Caco-2 (cell line): ENCODE measurements at regions not wholly inside any gene's neighbourhood (a gene's known extent, or its start where the extent isn't known, plus 50 kb on each side); places are given as distances from the start of the nearest gene placed in this dataset.

Experiments
- BruUV-seq: library from RNA; stranded (reverse); fragments of 400-500 nt; replicated peaks from 2 replicates; lab custom pipeline; 2021; lab: Mats Ljungman, UMichigan
- CTCF ChIA-PET: fragments of 300-600 bp; sonication (Branson Sonifier 250); formaldehyde crosslinking; loops from one replicate; lab custom pipeline; 2022; ENCODE audit warnings: antibody characterized with exemption; lab: Charles Lee
- POLR2A ChIA-PET: fragments of 300-600 bp; sonication (Branson Sonifier 250); formaldehyde crosslinking; loops from one replicate; lab custom pipeline; 2022; ENCODE audit warnings: antibody characterized with exemption; lab: Charles Lee
- DNase-seq, 2 experiments: peaks; one replicate each; pipeline versions ENCODE4 v3.0.0 to v3.0.0-alpha.2; 2020 to 2022
- H3K27me3 ChIP-seq: replicated peaks from 2 replicates; pipeline ENCODE4 v1.6.0; 2011; ENCODE audit warnings: low read length; ENCODE audit not compliant: control insufficient read depth, insufficient read depth
- H3K36me3 ChIP-seq: 2 replicates; pipeline ENCODE4 v1.5.1; 2011; ENCODE audit warnings: low read length; ENCODE audit not compliant: control insufficient read depth, insufficient read depth
- H3K4me1 ChIP-seq: fragments of 250-450 bp; sonication (Bioruptor Pico); 2 replicates; pipeline ENCODE4 v1.5.1; 2020; ENCODE audit warnings: mild to moderate bottlenecking
- H3K4me3 ChIP-seq: 2 replicates; pipeline ENCODE4 v1.5.1; 2011; ENCODE audit warnings: low read depth, mild to moderate bottlenecking, control low read depth, low read length
- H3K9me3 ChIP-seq: fragments of 250-450 bp; sonication (Bioruptor Pico); 2 replicates; pipeline ENCODE4 v1.5.1; 2020; ENCODE audit warnings: mild to moderate bottlenecking, moderate library complexity
- H3K27ac Mint-ChIP-seq: one replicate; pipeline ENCODE4 v1.8.0; 2022; ENCODE audit warnings: mixed read lengths; ENCODE audit not compliant: unreplicated experiment
- H3K27me3 Mint-ChIP-seq: one replicate; pipeline ENCODE4 v1.8.0; 2022; ENCODE audit warnings: mixed read lengths; ENCODE audit not compliant: insufficient read depth, unreplicated experiment
- H3K36me3 Mint-ChIP-seq: one replicate; pipeline ENCODE4 v1.8.0; 2022; ENCODE audit warnings: mild to moderate bottlenecking, mixed read lengths; ENCODE audit not compliant: insufficient read depth, unreplicated experiment
- H3K4me1 Mint-ChIP-seq: one replicate; pipeline ENCODE4 v1.8.0; 2022; ENCODE audit warnings: low read depth, mixed read lengths; ENCODE audit not compliant: unreplicated experiment
- H3K4me3 Mint-ChIP-seq: one replicate; pipeline ENCODE4 v1.8.0; 2022; ENCODE audit warnings: mild to moderate bottlenecking, moderate library complexity, mixed read lengths; ENCODE audit not compliant: unreplicated experiment
- H3K9me3 Mint-ChIP-seq: one replicate; pipeline ENCODE4 v1.8.0; 2022; ENCODE audit warnings: mixed read lengths; ENCODE audit not compliant: unreplicated experiment
- CTCF ChIP-seq, 2 experiments: fragments of 200-600 bp in 1 of 2; IDR thresholded peaks; 1 replicate in 1 of 2; 2 replicates in 1 of 2; pipeline versions ENCODE4 v1.5.1 to v1.8.0; 2011 to 2022; ENCODE audit warnings: antibody characterized with exemption in 1 of 2, control low read depth in 1 of 2, inconsistent platforms in 1 of 2, low read depth in 1 of 2, low read length in 1 of 2, mild to moderate bottlenecking in 1 of 2, moderate library complexity in 1 of 2; ENCODE audit not compliant: insufficient read depth in 1 of 2, severe bottlenecking in 1 of 2, unreplicated experiment in 1 of 2
- intact Hi-C: fragments of 100-400 bp; cut with micrococcal nuclease; formaldehyde crosslinking; loops from one replicate; pipeline ENCODE4 v1.10.0; 2022; ENCODE audit not compliant: unreplicated experiment

GRCh38 chr5:12204761-12205160, 300.5 kb upstream of the CTNND2 start:
- H3K36me3 ChIP-seq, result no peaks in the 10 kb centered on the region
- ChIA-PET POLR2A (no interaction called here), CTCF (no interaction called here)
- Mint-ChIP-seq H3K36me3 (no peaks in the 10 kb centered on the region), H3K27ac (no peak overlapping the region), H3K27me3 (no peaks in the 10 kb centered on the region), H3K9me3 (no peaks in the 10 kb centered on the region), H3K4me3 (no peak overlapping the region), H3K4me1 (no peaks in the 10 kb centered on the region)
- no peaks in the 10 kb centered on the region for H3K4me1 ChIP-seq
- H3K9me3 ChIP-seq, result no peaks in the 10 kb centered on the region; the same call in 1 of the 2 replicates
- no TSS peak for BruUV-seq
- intact Hi-C loops, result no loop called here
- TF ChIP-seq CTCF (IDR thresholded peaks at IDR 0.05; ENCODE audit: insufficient read depth in 1 of 2, low read depth in 1 of 2, low read length in 1 of 2, severe bottlenecking in 1 of 2, unreplicated experiment in 1 of 2), result no peak
- no peaks in the 10 kb centered on the region for H3K27me3 ChIP-seq
- H3K4me3 ChIP-seq, result no peak overlapping the region
- no peak for DNase-seq

- no peaks in the 10 kb centered on the region for H3K36me3 Mint-ChIP-seq
- ChIA-PET POLR2A (no interaction called here), CTCF (no interaction called here)
- no peak for DNase-seq
- H3K27me3 ChIP-seq, result no peaks in the 10 kb centered on the region
- H3K4me1 Mint-ChIP-seq, result no peaks in the 10 kb centered on the region
- H3K9me3 Mint-ChIP-seq, result no peaks in the 10 kb centered on the region
- no peak overlapping the region for H3K4me3 ChIP-seq
- no peak for TF ChIP-seq CTCF (IDR thresholded peaks at IDR 0.05; ENCODE audit: insufficient read depth in 1 of 2, low read depth in 1 of 2, low read length in 1 of 2, severe bottlenecking in 1 of 2, unreplicated experiment in 1 of 2)
- BruUV-seq, result no TSS peak
- intact Hi-C loops, result no loop called here
- H3K27ac Mint-ChIP-seq, result no peak overlapping the region
- H3K27me3 Mint-ChIP-seq, result no peaks in the 10 kb centered on the region
- H3K4me3 Mint-ChIP-seq, result no peak overlapping the region
- H3K4me1 ChIP-seq, result no peaks in the 10 kb centered on the region
- no peaks in the 10 kb centered on the region for H3K9me3 ChIP-seq
- no peaks in the 10 kb centered on the region for H3K36me3 ChIP-seq
Observed at GRCh38 chr5:12193536-12193935, 289.3 kb upstream of the CTNND2 start.

GRCh38 chr5:12183003-12183402, 278.8 kb upstream of the CTNND2 start:
- BruUV-seq, result no TSS peak
- H3K4me1 ChIP-seq, result no peaks in the 10 kb centered on the region
- ChIA-PET POLR2A (no interaction called here), CTCF (no interaction called here)
- H3K27me3 Mint-ChIP-seq, result no peaks in the 10 kb centered on the region
- no peak for TF ChIP-seq CTCF (IDR thresholded peaks at IDR 0.05; ENCODE audit: insufficient read depth in 1 of 2, low read depth in 1 of 2, low read length in 1 of 2, severe bottlenecking in 1 of 2, unreplicated experiment in 1 of 2)
- no peaks in the 10 kb centered on the region for H3K9me3 ChIP-seq
- no peaks in the 10 kb centered on the region for H3K9me3 Mint-ChIP-seq
- no peaks in the 10 kb centered on the region for H3K4me1 Mint-ChIP-seq
- no peak overlapping the region for H3K27ac Mint-ChIP-seq
- no peak overlapping the region for H3K4me3 ChIP-seq
- H3K36me3 Mint-ChIP-seq, result no peaks in the 10 kb centered on the region
- no peak overlapping the region for H3K4me3 Mint-ChIP-seq
- intact Hi-C loops, result no loop called here
- H3K36me3 ChIP-seq, result no peaks in the 10 kb centered on the region
- DNase-seq, result no peak
- no peaks in the 10 kb centered on the region for H3K27me3 ChIP-seq
